ENCODE measurements at regions not wholly inside any gene's neighbourhood (a gene's known extent, or its start where the extent isn't known, plus 50 kb on each side); places are given as distances from the start of the nearest gene placed in this dataset.

DNA sequence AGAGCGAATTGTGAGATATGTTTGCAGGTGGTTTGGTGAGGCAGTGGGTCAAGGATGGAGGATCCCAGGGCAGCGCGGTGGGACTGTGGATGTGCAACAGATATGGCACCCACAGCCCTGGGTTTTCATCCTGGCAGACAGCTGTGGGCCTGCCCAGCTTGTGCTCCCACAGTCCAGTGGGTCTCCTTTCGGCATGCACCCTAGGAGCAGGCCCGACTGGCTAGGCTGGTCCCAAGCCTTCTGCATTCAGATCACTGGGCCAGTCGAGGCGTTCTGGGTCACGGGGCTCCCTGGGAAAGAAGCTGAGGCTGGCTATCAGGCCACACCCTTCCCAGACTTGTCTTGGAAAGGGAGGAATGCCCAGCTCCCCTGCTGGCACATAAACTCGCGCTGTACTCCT, 2289.6 kb downstream of the ARAP2 start:
- TF ChIP-seq, protein P1, sequence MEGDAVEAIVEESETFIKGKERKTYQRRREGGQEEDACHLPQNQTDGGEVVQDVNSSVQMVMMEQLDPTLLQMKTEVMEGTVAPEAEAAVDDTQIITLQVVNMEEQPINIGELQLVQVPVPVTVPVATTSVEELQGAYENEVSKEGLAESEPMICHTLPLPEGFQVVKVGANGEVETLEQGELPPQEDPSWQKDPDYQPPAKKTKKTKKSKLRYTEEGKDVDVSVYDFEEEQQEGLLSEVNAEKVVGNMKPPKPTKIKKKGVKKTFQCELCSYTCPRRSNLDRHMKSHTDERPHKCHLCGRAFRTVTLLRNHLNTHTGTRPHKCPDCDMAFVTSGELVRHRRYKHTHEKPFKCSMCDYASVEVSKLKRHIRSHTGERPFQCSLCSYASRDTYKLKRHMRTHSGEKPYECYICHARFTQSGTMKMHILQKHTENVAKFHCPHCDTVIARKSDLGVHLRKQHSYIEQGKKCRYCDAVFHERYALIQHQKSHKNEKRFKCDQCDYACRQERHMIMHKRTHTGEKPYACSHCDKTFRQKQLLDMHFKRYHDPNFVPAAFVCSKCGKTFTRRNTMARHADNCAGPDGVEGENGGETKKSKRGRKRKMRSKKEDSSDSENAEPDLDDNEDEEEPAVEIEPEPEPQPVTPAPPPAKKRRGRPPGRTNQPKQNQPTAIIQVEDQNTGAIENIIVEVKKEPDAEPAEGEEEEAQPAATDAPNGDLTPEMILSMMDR (IDR thresholded peaks at IDR 0.05), result no peak
- no peak for TF ChIP-seq POLR2A (IDR thresholded peaks at IDR 0.05; ENCODE audit: low read length)
